Muscle of leg (tissue), 3 donors: ENCODE measurements at regions not wholly inside any gene's neighbourhood (a gene's known extent, or its start where the extent isn't known, plus 50 kb on each side); places are given as distances from the start of the nearest gene placed in this dataset.
A peak's percentile ranks its signal among the peaks of the same experiment; 100 is the strongest.

Experiments used
- DNase-seq: peaks from one replicate; pipeline ENCODE4 v3.0.0; 2013
- H3K27ac ChIP-seq: one replicate; pipeline ENCODE4 v1.5.1; 2013; ENCODE audit warnings: mild to moderate bottlenecking, low read length, control low read depth
- H3K27me3 ChIP-seq: one replicate; pipeline ENCODE4 v1.6.1; 2013; ENCODE audit warnings: low read length; ENCODE audit not compliant: control insufficient read depth, insufficient read depth
- H3K36me3 ChIP-seq: one replicate; pipeline ENCODE4 v1.6.1; 2013; ENCODE audit warnings: low read length; ENCODE audit not compliant: control insufficient read depth, insufficient read depth
- H3K4me1 ChIP-seq: one replicate; pipeline ENCODE4 v1.6.1; 2013; ENCODE audit warnings: low read length; ENCODE audit not compliant: control insufficient read depth, insufficient read depth
- H3K4me3 ChIP-seq: one replicate; pipeline ENCODE4 v1.5.1; 2013; ENCODE audit warnings: low read length, control low read depth
- H3K9me3 ChIP-seq: replicated peaks from 2 replicates; pipeline ENCODE4 v1.6.1; 2013; ENCODE audit warnings: low read depth, low read length; ENCODE audit not compliant: control insufficient read depth
- WGBS: methylation state at CpG from one replicate; pipeline ENCODE4 v1.1.5; 2013; ENCODE audit warnings: missing lambda C conversion rate; ENCODE audit not compliant: insufficient coverage; 5-methylcytosine and 5-hydroxymethylcytosine counted together

- no peaks in the 10 kb centered on the region for H3K9me3 ChIP-seq
- no peaks in the 10 kb centered on the region for H3K27me3 ChIP-seq
- DNase-seq = peak; percentile 43
- no peaks in the 10 kb centered on the region for H3K36me3 ChIP-seq
- H3K27ac ChIP-seq = no peak overlapping the region
- WGBS = 75% methylated on average over 1 of the region's 4 CpGs
- H3K4me3 ChIP-seq = no peak overlapping the region
- peaks cover 2% of the 10 kb centered on the region for H3K4me1 ChIP-seq
Measured at GRCh38 chr2:17190527-17190926, 327.7 kb downstream of the RAD51AP2 start.

GRCh38 chr2:17188721-17189120, 329.5 kb downstream of the RAD51AP2 start:
- Histone ChIP-seq H3K36me3 (no peaks in the 10 kb centered on the region), H3K4me3 (no peak overlapping the region), H3K27me3 (no peaks in the 10 kb centered on the region), H3K27ac (no peak overlapping the region), H3K4me1 (peaks cover 2% of the 10 kb centered on the region), H3K9me3 (no peaks in the 10 kb centered on the region)
- no CpG with 5 or more reads among the region's 1 CpG for WGBS
- DNase-seq = no peak

GRCh38 chr2:17184512-17184911, 333.7 kb downstream of the RAD51AP2 start:
- H3K27me3 ChIP-seq = no peaks in the 10 kb centered on the region
- H3K36me3 ChIP-seq = no peaks in the 10 kb centered on the region
- peaks cover 2% of the 10 kb centered on the region for H3K4me1 ChIP-seq
- no peaks in the 10 kb centered on the region for H3K9me3 ChIP-seq
- WGBS = no CpG with 5 or more reads among the region's 2 CpGs
- no peak for DNase-seq
- H3K27ac ChIP-seq = no peak overlapping the region
- no peak overlapping the region for H3K4me3 ChIP-seq

- Histone ChIP-seq H3K27ac (no peak overlapping the region), H3K27me3 (no peaks in the 10 kb centered on the region), H3K4me3 (no peak overlapping the region), H3K36me3 (no peaks in the 10 kb centered on the region), H3K9me3 (no peaks in the 10 kb centered on the region), H3K4me1 (peaks cover 2% of the 10 kb centered on the region)
- DNase-seq = no peak
Measured at GRCh38 chr2:17182399-17182798, 335.8 kb downstream of the RAD51AP2 start.

GRCh38 chr2:17181051-17181752, 337.0 kb downstream of the RAD51AP2 start:
- WGBS = 100% methylated on average over 1 of the region's 4 CpGs
- peaks cover 2% of the 10 kb centered on the region for H3K4me1 ChIP-seq

GRCh38 chr2:17179145-17179808, 339.0 kb downstream of the RAD51AP2 start:
- Histone ChIP-seq H3K4me1 (no peaks in the 10 kb centered on the region), H3K9me3 (no peaks in the 10 kb centered on the region), H3K27ac (no peak overlapping the region), H3K27me3 (no peaks in the 10 kb centered on the region), H3K36me3 (no peaks in the 10 kb centered on the region), H3K4me3 (no peak overlapping the region)
- DNase-seq = no peak
- WGBS = no CpG with 5 or more reads among the region's 1 CpG

More at GRCh38 chr2:17181051-17181752, 337.0 kb downstream of the RAD51AP2 start:
- H3K9me3 ChIP-seq = no peaks in the 10 kb centered on the region
- H3K27me3 ChIP-seq = no peaks in the 10 kb centered on the region
- no peak overlapping the region for H3K27ac ChIP-seq
- no peak for DNase-seq
- no peak overlapping the region for H3K4me3 ChIP-seq
- H3K36me3 ChIP-seq = no peaks in the 10 kb centered on the region

GRCh38 chr2:17177088-17177487, 341.2 kb downstream of the RAD51AP2 start:
- Histone ChIP-seq H3K36me3 (no peaks in the 10 kb centered on the region), H3K9me3 (no peaks in the 10 kb centered on the region), H3K27me3 (no peaks in the 10 kb centered on the region), H3K27ac (no peak overlapping the region), H3K4me1 (no peaks in the 10 kb centered on the region), H3K4me3 (no peak overlapping the region)
- WGBS = 33% methylated on average over 1 of the region's 1 CpG
- DNase-seq = no peak

GRCh38 chr2:17171446-17172049, 346.7 kb downstream of the RAD51AP2 start:
- Histone ChIP-seq H3K4me3 (no peak overlapping the region), H3K36me3 (no peaks in the 10 kb centered on the region), H3K4me1 (no peaks in the 10 kb centered on the region), H3K9me3 (no peaks in the 10 kb centered on the region), H3K27me3 (no peaks in the 10 kb centered on the region), H3K27ac (no peak overlapping the region)
- WGBS = 0% methylated on average over 2 of the region's 7 CpGs
- peak; percentile 65 for DNase-seq

GRCh38 chr2:17166506-17166905, 351.7 kb downstream of the RAD51AP2 start:
- H3K27me3 ChIP-seq = no peaks in the 10 kb centered on the region
- peak; percentile 7 for DNase-seq
- H3K27ac ChIP-seq = no peak overlapping the region
- no peaks in the 10 kb centered on the region for H3K9me3 ChIP-seq
- no peak overlapping the region for H3K4me3 ChIP-seq
- H3K36me3 ChIP-seq = no peaks in the 10 kb centered on the region
- H3K4me1 ChIP-seq = no peaks in the 10 kb centered on the region
- 71% methylated on average over 4 of the region's 4 CpGs for WGBS

- peak; percentile 9 for DNase-seq
- no peaks in the 10 kb centered on the region for H3K27me3 ChIP-seq
- no peaks in the 10 kb centered on the region for H3K9me3 ChIP-seq
- no peak overlapping the region for H3K4me3 ChIP-seq
- no CpG with 5 or more reads among the region's 1 CpG for WGBS
- no peaks in the 10 kb centered on the region for H3K36me3 ChIP-seq
- H3K4me1 ChIP-seq = no peaks in the 10 kb centered on the region
- H3K27ac ChIP-seq = no peak overlapping the region
Measured at GRCh38 chr2:17164550-17164949, 353.7 kb downstream of the RAD51AP2 start.
